GM23338 (cell line): ENCODE measurements at regions not wholly inside any gene's neighbourhood (a gene's known extent, or its start where the extent isn't known, plus 50 kb on each side); places are given as distances from the start of the nearest gene placed in this dataset.

Experiments used
- CREB1 ChIP-seq: fragments of 250-450 bp; sonication (Bioruptor Pico); IDR thresholded peaks from 2 replicates; pipeline ENCODE4 v1.5.0; 2020; ENCODE audit warnings: low read depth, mild to moderate bottlenecking, moderate library complexity
- ETS1 ChIP-seq: IDR thresholded peaks from 2 replicates; pipeline ENCODE4 v1.6.1; 2016; ENCODE audit warnings: antibody characterized with exemption
- EZH2 ChIP-seq: fragments of 200-600 bp; sonication (generic); IDR thresholded peaks from one replicate; pipeline ENCODE4 v1.8.0; 2017; ENCODE audit warnings: antibody characterized with exemption, mild to moderate bottlenecking, low read depth; ENCODE audit not compliant: unreplicated experiment
- JUNB ChIP-seq: IDR thresholded peaks from one replicate; pipeline ENCODE4 v1.6.1; 2016; ENCODE audit warnings: antibody characterized with exemption; ENCODE audit not compliant: unreplicated experiment
- NANOG ChIP-seq: IDR thresholded peaks from 2 replicates; pipeline ENCODE4 v1.6.1; 2016; ENCODE audit warnings: antibody characterized with exemption, borderline replicate concordance
- POLR2AphosphoS5 ChIP-seq: IDR thresholded peaks from 2 replicates; pipeline ENCODE4 v1.6.1; 2016; ENCODE audit warnings: antibody characterized with exemption, low read depth
- STAT1 ChIP-seq: IDR thresholded peaks from one replicate; pipeline ENCODE4 v1.6.1; 2016; ENCODE audit warnings: antibody characterized with exemption; ENCODE audit not compliant: unreplicated experiment
- ZNF331 ChIP-seq: fragments of 250-450 bp; sonication (Bioruptor Pico); IDR thresholded peaks from 2 replicates; pipeline ENCODE4 v1.5.0; 2020; ENCODE audit warnings: low read depth, mild to moderate bottlenecking, moderate library complexity
- TF ChIP-seq, protein P1 (sequence below): fragments of 250-450 bp; sonication (Bioruptor Pico); IDR thresholded peaks from 2 replicates; pipeline ENCODE4 v1.5.0; 2020; ENCODE audit warnings: mild to moderate bottlenecking, moderate library complexity
- TF ChIP-seq, protein P2 (sequence below): IDR thresholded peaks from one replicate; pipeline ENCODE4 v1.6.1; 2018; ENCODE audit warnings: antibody characterized with exemption; ENCODE audit not compliant: unreplicated experiment

- TF ChIP-seq, protein P1, sequence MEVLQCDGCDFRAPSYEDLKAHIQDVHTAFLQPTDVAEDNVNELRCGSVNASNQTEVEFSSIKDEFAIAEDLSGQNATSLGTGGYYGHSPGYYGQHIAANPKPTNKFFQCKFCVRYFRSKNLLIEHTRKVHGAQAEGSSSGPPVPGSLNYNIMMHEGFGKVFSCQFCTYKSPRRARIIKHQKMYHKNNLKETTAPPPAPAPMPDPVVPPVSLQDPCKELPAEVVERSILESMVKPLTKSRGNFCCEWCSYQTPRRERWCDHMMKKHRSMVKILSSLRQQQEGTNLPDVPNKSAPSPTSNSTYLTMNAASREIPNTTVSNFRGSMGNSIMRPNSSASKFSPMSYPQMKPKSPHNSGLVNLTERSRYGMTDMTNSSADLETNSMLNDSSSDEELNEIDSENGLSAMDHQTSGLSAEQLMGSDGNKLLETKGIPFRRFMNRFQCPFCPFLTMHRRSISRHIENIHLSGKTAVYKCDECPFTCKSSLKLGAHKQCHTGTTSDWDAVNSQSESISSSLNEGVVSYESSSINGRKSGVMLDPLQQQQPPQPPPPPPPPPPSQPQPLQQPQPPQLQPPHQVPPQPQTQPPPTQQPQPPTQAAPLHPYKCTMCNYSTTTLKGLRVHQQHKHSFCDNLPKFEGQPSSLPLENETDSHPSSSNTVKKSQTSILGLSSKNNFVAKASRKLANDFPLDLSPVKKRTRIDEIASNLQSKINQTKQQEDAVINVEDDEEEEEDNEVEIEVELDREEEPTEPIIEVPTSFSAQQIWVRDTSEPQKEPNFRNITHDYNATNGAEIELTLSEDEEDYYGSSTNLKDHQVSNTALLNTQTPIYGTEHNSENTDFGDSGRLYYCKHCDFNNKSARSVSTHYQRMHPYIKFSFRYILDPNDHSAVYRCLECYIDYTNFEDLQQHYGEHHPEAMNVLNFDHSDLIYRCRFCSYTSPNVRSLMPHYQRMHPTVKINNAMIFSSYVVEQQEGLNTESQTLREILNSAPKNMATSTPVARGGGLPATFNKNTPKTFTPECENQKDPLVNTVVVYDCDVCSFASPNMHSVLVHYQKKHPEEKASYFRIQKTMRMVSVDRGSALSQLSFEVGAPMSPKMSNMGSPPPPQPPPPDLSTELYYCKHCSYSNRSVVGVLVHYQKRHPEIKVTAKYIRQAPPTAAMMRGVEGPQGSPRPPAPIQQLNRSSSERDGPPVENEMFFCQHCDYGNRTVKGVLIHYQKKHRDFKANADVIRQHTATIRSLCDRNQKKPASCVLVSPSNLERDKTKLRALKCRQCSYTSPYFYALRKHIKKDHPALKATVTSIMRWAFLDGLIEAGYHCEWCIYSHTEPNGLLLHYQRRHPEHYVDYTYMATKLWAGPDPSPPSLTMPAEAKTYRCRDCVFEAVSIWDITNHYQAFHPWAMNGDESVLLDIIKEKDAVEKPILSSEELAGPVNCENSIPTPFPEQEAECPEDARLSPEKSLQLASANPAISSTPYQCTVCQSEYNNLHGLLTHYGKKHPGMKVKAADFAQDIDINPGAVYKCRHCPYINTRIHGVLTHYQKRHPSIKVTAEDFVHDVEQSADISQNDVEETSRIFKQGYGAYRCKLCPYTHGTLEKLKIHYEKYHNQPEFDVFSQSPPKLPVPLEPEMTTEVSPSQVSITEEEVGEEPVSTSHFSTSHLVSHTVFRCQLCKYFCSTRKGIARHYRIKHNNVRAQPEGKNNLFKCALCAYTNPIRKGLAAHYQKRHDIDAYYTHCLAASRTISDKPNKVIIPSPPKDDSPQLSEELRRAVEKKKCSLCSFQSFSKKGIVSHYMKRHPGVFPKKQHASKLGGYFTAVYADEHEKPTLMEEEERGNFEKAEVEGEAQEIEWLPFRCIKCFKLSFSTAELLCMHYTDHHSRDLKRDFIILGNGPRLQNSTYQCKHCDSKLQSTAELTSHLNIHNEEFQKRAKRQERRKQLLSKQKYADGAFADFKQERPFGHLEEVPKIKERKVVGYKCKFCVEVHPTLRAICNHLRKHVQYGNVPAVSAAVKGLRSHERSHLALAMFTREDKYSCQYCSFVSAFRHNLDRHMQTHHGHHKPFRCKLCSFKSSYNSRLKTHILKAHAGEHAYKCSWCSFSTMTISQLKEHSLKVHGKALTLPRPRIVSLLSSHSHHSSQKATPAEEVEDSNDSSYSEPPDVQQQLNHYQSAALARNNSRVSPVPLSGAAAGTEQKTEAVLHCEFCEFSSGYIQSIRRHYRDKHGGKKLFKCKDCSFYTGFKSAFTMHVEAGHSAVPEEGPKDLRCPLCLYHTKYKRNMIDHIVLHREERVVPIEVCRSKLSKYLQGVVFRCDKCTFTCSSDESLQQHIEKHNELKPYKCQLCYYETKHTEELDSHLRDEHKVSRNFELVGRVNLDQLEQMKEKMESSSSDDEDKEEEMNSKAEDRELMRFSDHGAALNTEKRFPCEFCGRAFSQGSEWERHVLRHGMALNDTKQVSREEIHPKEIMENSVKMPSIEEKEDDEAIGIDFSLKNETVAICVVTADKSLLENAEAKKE (CRISPR knock-in tag) = no peak
- TF ChIP-seq ETS1 (no peak), EZH2 (no peak), STAT1 (no peak), ZNF331 (no peak), CREB1 (no peak), POLR2AphosphoS5 (no peak), JUNB (no peak), NANOG (no peak)
- TF ChIP-seq, protein P2, sequence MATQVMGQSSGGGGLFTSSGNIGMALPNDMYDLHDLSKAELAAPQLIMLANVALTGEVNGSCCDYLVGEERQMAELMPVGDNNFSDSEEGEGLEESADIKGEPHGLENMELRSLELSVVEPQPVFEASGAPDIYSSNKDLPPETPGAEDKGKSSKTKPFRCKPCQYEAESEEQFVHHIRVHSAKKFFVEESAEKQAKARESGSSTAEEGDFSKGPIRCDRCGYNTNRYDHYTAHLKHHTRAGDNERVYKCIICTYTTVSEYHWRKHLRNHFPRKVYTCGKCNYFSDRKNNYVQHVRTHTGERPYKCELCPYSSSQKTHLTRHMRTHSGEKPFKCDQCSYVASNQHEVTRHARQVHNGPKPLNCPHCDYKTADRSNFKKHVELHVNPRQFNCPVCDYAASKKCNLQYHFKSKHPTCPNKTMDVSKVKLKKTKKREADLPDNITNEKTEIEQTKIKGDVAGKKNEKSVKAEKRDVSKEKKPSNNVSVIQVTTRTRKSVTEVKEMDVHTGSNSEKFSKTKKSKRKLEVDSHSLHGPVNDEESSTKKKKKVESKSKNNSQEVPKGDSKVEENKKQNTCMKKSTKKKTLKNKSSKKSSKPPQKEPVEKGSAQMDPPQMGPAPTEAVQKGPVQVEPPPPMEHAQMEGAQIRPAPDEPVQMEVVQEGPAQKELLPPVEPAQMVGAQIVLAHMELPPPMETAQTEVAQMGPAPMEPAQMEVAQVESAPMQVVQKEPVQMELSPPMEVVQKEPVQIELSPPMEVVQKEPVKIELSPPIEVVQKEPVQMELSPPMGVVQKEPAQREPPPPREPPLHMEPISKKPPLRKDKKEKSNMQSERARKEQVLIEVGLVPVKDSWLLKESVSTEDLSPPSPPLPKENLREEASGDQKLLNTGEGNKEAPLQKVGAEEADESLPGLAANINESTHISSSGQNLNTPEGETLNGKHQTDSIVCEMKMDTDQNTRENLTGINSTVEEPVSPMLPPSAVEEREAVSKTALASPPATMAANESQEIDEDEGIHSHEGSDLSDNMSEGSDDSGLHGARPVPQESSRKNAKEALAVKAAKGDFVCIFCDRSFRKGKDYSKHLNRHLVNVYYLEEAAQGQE = no peak
Measured at GRCh38 chr12:34591966-34592365, 569.7 kb downstream of the ALG10 start (continued).
